ENCODE measurements at regions not wholly inside any gene's neighbourhood (a gene's known extent, or its start where the extent isn't known, plus 50 kb on each side); places are given as distances from the start of the nearest gene placed in this dataset.

GRCh38 chr10:131439705-131440104 lies 128.2 kb upstream of the TCERG1L start:
- Histone ChIP-seq H3K4me3 (no peak overlapping the region), H3K27ac (no peak overlapping the region), H3K36me3 (no peaks in the 10 kb centered on the region), H3K9me3 (no peaks in the 10 kb centered on the region), H3K4me1 (ENCODE audit: control insufficient read depth in 1 of 2, low read depth in 2 of 2) (no peaks in the 10 kb centered on the region), H3K27me3 (replicated peaks; ENCODE audit: insufficient read depth) (no peaks in the 10 kb centered on the region)
- no peak for ATAC-seq (ENCODE audit: insufficient number of reproducible peaks, low FRiP score, low read depth)
- TF ChIP-seq CTCF (IDR thresholded peaks at IDR 0.05) = no peak
- DNase-seq (ENCODE audit: low spot score) = no peak

GRCh38 chr10:131440405-131441360 lies 129.2 kb upstream of the TCERG1L start:
- no peak overlapping the region for H3K27ac ChIP-seq
- H3K4me3 ChIP-seq = no peak overlapping the region
- no peak for DNase-seq (ENCODE audit: low spot score)
- H3K9me3 ChIP-seq = no peaks in the 10 kb centered on the region
- H3K4me1 ChIP-seq (ENCODE audit: control insufficient read depth in 1 of 2, low read depth in 2 of 2) = no peaks in the 10 kb centered on the region
- no peak for ATAC-seq (ENCODE audit: insufficient number of reproducible peaks, low FRiP score, low read depth)
- H3K36me3 ChIP-seq = no peaks in the 10 kb centered on the region
- no peak for TF ChIP-seq CTCF (IDR thresholded peaks at IDR 0.05)
- H3K27me3 ChIP-seq (replicated peaks; ENCODE audit: insufficient read depth) = no peaks in the 10 kb centered on the region

GRCh38 chr10:131442271-131442670 lies 130.8 kb upstream of the TCERG1L start:
- ATAC-seq (ENCODE audit: insufficient number of reproducible peaks, low FRiP score, low read depth) (no peak), DNase-seq (ENCODE audit: low spot score) (no peak)
- H3K27ac ChIP-seq = no peak overlapping the region
- no peak for TF ChIP-seq CTCF (IDR thresholded peaks at IDR 0.05)
- no peaks in the 10 kb centered on the region for H3K27me3 ChIP-seq (replicated peaks; ENCODE audit: insufficient read depth)
- H3K36me3 ChIP-seq = no peaks in the 10 kb centered on the region
- no peaks in the 10 kb centered on the region for H3K9me3 ChIP-seq
- no peak overlapping the region for H3K4me3 ChIP-seq
- H3K4me1 ChIP-seq (ENCODE audit: control insufficient read depth in 1 of 2, low read depth in 2 of 2) = no peaks in the 10 kb centered on the region

- no peak for DNase-seq (ENCODE audit: low spot score)
Observed at GRCh38 chr10:131444286-131444685, 132.8 kb upstream of the TCERG1L start.

More at GRCh38 chr10:131444286-131444685, 132.8 kb upstream of the TCERG1L start:
- no peak overlapping the region for H3K4me3 ChIP-seq
- H3K27me3 ChIP-seq (replicated peaks; ENCODE audit: insufficient read depth) = no peaks in the 10 kb centered on the region
- H3K36me3 ChIP-seq = no peaks in the 10 kb centered on the region
- no peak for TF ChIP-seq CTCF (IDR thresholded peaks at IDR 0.05)
- ATAC-seq (ENCODE audit: insufficient number of reproducible peaks, low FRiP score, low read depth) = no peak
- H3K4me1 ChIP-seq (ENCODE audit: control insufficient read depth in 1 of 2, low read depth in 2 of 2) = no peaks in the 10 kb centered on the region
- H3K9me3 ChIP-seq = no peaks in the 10 kb centered on the region
- H3K27ac ChIP-seq = no peak overlapping the region

All from thoracic aorta (tissue), 2 donors.